ENCODE measurements at regions not wholly inside any gene's neighbourhood (a gene's known extent, or its start where the extent isn't known, plus 50 kb on each side); places are given as distances from the start of the nearest gene placed in this dataset.

DNA sequence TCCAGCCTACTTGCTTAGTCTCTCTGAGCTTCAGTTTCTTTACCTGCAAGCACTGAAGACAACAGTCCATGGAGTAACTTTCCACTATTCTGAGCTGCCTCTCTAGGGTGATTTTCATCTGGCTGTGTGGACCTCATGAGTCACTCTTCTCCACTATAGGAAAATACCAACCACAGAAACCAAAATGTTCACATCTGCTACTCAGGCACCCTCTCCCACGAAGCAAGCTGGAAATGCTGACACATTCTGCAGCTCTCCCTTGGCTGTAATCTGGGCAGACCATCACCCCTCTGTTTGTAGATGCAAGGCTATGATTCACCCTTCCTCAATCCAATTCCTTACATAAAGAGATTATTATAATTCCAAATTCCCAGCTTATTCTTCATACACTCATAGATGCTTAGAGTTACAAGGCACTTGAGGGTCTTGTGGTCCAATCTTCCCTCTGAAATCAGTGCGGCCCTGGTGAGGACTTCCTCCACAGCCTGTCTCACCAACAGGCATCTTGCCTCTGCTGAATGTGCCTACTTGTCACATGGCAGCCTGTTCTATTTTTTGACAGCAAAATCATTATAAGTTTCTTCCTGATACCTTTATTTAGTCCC lies 97.0 kb upstream of the LNX1 start:
- DNase-seq (ENCODE audit: low read depth): peak; percentile 94

DNA sequence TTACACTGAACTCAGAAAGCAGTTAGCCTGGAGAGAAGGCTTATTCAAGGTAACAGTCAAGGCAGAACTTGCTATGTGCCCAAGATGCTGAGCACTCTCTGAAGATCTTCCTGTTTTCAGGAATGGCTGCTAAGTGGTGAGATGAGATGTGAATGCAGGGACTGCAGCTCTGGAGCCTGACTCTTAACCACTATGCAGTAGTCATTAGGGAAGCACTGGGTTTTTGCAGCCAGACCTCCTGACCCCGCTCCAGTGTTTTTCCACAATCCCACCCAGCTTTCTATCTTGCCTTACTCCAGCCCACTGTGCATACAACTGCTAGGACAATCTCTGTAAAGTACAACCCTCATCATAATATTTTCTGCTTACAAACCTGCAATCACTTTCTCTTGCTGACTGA lies 95.2 kb upstream of the LNX1 start:
- DNase-seq (ENCODE audit: low read depth): no peak

- DNase-seq (ENCODE audit: low read depth): no peak
Measured at GRCh38 chr4:53684136-53685130, 93.1 kb upstream of the LNX1 start.

- no peak for DNase-seq (ENCODE audit: low read depth)
Measured at GRCh38 chr4:53682908-53683307, 91.6 kb upstream of the LNX1 start.

DNA sequence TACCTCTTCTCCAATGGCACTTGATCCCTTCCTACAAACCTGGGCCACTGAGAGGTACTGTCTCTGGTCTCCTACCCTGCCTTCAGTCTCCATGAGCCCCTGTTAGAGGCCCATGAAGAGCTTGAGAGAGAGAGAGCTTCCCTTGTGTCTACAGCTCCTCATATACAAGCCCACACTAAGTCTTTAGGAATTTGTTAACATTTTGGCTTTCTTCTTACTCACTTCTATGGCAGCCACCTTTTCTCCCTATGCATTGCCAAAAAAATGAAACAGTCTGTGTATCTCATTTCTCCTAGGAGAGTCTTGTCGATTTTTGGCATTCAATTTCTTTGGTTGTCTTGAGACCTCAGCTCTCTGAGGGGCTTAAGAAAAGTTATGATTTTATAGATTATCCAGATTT lies 90.9 kb upstream of the LNX1 start:
- peak; percentile 37 for DNase-seq (ENCODE audit: low read depth)

GRCh38 chr4:53680598-53680997 lies 89.3 kb upstream of the LNX1 start:
- no peak for DNase-seq (ENCODE audit: low read depth)

GRCh38 chr4:53680168-53680567 lies 88.9 kb upstream of the LNX1 start:
- no peak for DNase-seq (ENCODE audit: low read depth)

GRCh38 chr4:53676402-53676871 lies 85.2 kb upstream of the LNX1 start:
- DNase-seq (ENCODE audit: low read depth): no peak

DNA sequence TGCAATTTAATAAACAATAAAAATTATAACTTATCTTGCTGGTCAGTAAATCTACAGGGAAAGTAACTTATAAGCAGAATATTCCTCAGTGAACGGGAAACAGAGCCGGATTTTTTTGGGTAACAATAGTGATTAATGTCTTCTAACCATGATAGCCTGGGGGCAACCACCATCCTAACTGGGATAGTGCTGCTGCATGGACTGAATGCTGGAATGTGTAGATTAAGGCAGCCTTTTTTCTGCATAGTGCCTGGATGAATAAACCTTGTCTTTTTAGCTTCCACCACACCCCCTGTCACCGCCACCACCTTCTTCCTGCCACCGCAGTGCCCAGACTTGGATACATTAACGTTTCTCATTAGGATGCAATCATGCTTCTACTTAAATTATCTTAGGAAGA lies 83.6 kb upstream of the LNX1 start:
- DNase-seq (ENCODE audit: low read depth): no peak

DNA sequence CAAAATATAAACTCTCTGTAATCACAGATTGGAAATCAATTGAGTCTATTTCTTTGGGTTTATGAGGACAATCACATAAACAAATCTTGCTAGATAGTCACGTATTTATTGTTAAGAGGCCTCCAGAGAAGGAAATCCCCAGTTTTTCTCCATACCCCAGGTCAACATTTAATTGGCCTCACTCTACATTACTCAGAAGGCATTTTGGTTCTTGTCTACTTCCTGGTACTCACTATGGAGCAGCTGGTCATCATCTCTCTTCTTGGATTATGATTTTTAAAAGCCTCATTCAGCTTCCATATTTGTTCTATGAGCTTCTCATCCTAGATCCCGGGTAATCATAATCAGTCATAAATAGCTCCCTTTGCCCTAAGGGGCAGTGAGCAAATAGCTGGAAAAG lies 81.6 kb upstream of the LNX1 start:
- DNase-seq (ENCODE audit: low read depth): no peak

DNA sequence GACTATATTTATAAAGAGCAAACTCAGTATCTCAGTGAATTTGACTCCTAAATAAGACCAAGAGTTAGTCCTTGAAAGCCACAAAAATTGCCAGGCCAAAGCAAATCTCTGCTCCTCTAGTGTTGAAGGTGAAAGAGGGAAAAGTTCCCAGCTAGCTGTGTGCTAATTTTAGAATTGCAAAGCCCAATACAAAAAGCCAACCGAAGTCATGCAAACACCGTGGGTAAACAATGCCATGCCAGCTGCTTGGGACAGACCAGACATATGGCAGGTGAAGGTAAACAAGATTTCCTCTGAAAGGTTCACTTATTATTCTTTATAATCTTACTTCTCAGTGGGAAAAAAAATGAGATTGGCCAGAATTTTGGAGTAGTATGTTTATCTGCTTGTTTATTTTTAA lies 80.5 kb upstream of the LNX1 start:
- no peak for DNase-seq (ENCODE audit: low read depth)

- DNase-seq (ENCODE audit: low read depth): no peak
Measured at GRCh38 chr4:53659737-53660136, 68.5 kb upstream of the LNX1 start.

GRCh38 chr4:53659112-53659511 lies 67.8 kb upstream of the LNX1 start:
- DNase-seq (ENCODE audit: low read depth): no peak

DNA sequence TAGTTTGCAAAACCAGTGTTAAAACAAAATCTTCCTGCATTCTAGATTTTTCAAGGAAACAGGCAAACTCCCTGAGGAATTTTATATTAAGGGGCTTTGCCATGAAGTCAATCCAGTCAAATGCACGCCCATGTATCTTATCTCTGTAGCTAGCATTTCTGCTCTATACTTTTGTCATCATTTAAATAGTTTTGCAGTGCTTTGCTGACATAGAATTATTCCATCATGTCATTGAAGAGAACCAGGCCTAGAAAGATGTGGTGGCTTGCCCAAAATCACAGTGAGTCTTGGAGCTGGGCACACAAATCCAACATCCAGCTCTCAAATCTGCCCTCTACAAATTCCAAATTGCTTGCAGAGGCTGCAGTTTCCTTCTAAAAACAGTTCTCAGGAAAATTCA lies 66.7 kb upstream of the LNX1 start:
- no peak for DNase-seq (ENCODE audit: low read depth)

GRCh38 chr4:53656421-53656981 lies 65.2 kb upstream of the LNX1 start:
- peak; percentile 11 for DNase-seq (ENCODE audit: low read depth)

DNA sequence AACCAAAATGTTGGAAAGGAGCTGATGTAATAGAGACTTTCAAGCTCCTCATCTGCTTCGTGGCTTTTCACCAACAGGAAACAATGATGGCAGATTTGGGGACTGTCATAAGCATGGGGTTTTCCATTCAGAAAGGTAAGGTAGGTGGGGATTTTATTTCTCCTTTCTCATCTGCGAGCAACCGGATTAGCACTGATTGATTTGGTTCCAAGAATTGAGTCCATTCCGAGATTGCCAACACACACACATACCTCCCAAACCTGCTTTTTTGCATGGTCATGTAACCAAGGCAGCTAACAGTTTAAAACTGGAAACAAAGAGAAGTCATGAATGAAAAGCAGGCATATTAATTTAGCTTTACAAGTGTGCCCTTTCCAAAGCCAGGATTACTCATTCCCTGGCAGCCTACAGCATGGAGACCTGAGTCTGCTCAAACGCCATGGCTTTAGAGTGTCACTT lies 63.0 kb upstream of the LNX1 start:
- DNase-seq (ENCODE audit: low read depth): no peak

- DNase-seq (ENCODE audit: low read depth): no peak
Measured at GRCh38 chr4:53653484-53654053, 62.3 kb upstream of the LNX1 start.

DNA sequence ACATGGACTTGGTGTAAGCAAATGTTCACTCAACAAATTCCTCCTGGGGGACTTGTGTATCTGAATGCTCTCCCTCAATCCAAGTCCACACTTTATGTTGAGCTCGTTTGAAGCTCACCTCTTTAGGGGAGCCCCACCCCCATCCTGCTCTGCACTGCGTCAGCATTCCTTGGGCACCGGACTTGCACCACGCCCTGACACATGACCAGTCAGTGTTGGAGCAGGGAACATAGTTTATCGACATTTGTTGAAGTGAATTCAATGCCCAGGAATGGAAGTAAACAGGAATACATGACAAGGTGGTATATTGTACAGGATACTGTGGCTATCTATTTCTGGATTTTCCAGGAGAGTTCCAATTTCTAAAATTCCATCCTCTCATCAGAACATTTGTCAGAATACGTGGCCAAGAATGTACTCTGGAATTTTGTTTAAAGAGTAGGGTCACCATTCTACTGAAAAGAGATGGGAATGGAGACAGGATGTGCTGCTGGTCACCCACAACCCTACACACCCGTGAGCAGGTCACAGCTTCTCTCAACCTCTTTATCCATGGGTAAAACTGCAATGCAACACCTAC lies 60.0 kb upstream of the LNX1 start:
- no peak for DNase-seq (ENCODE audit: low read depth)

- DNase-seq (ENCODE audit: low read depth): no peak
Measured at GRCh38 chr4:53649357-53649756, 58.1 kb upstream of the LNX1 start.

DNA sequence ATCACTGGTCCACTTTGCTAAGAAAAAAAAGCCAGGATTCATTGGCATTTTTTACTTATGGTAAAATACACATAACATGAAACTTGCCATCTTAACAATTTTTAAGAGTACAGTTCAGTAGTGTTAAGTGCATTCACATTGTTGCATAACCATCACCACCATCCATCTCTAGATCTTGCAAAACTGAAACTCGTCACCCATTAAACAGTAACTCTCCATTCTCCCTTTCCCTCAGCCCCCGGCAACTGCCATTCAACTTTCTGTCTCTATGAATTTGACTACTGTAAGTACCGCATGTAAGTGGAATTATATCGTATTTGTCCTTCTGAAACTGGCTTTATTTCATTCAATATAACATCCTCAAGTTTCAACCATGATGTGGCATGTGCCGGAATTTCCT lies 56.3 kb upstream of the LNX1 start:
- no peak for DNase-seq (ENCODE audit: low read depth)

- no peak for DNase-seq (ENCODE audit: low read depth)
Measured at GRCh38 chr4:53646795-53647194, 55.5 kb upstream of the LNX1 start.

- DNase-seq (ENCODE audit: low read depth): no peak
Measured at GRCh38 chr4:53645108-53645507, 53.8 kb upstream of the LNX1 start.

Data from HS-5 (cell line).